Omental fat pad (tissue), 3 donors: ENCODE measurements at regions not wholly inside any gene's neighbourhood (a gene's known extent, or its start where the extent isn't known, plus 50 kb on each side); places are given as distances from the start of the nearest gene placed in this dataset.

ENCODE experiments used
- ATAC-seq: fragments of 150-250 bp; one replicate; pipeline ENCODE4 v1.9.1; 2016; ENCODE audit warnings: mild to moderate bottlenecking, moderate library complexity; ENCODE audit not compliant: low FRiP score
- DNase-seq: peaks from one replicate; pipeline ENCODE4 v3.0.0-alpha.2; 2019; ENCODE audit warnings: low spot score
- TF ChIP-seq, protein P1 (sequence below), 3 donors: fragments of 450-650 bp; IDR thresholded peaks; one replicate each; pipeline ENCODE4 v1.5.1; 2016 to 2017; ENCODE audit warnings: antibody characterized with exemption in 3 of 3, mild to moderate bottlenecking in 3 of 3, moderate library complexity in 2 of 3

DNA sequence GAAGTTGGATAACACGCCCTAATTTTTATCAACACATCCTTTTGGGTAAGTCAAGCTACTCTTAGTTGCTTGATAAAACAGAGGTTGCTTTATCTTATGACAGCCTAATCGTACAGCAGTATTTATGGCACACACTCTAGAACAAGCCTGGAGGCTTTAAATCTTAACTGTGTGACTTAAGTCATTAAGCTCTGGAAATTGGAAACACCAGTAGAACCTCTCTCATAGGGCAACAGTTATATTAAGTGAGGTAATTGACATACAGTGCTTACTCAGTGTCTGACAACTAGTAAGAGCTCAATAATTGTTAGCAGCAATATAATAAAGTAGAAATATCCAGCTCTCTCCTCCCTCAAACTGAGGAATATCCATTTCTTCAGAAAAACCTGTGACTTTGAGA lies 808.9 kb upstream of the WWC1 start:
- ATAC-seq: no peak

DNA sequence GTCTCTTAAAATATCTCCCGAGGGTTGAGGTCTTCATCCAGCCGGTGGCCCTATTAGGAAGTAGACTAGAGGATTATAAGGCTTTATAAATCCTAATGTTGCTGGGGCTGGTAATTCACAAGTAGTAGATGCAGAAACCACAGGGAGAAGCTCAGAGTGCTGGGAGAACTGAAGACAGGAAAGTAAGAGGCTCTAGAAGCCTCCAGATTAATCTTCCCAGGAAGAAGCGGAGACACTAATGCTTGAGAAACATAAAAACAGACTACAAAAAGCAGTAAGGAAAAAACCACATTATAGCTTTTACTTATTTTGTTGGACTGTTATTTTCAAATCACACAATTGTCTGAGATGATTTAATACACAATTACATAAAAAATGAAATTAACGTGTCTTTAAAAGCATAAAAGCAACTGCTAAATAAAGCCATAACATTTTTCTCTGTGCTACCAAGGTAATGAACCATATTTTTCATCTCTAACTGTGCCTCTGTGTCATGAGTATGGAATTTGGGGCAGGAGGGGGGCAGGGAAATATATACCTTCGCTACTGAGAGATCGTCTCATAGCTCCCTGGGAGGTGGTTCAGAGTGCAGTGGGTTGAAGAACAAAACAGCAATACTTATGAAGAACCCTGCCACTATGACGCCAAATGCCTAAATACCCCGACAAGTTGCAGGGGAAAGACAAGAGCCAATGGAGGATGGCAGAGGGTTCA lies 806.2 kb upstream of the WWC1 start:
- ATAC-seq (no peak), DNase-seq (no peak)
- TF ChIP-seq, protein P1, sequence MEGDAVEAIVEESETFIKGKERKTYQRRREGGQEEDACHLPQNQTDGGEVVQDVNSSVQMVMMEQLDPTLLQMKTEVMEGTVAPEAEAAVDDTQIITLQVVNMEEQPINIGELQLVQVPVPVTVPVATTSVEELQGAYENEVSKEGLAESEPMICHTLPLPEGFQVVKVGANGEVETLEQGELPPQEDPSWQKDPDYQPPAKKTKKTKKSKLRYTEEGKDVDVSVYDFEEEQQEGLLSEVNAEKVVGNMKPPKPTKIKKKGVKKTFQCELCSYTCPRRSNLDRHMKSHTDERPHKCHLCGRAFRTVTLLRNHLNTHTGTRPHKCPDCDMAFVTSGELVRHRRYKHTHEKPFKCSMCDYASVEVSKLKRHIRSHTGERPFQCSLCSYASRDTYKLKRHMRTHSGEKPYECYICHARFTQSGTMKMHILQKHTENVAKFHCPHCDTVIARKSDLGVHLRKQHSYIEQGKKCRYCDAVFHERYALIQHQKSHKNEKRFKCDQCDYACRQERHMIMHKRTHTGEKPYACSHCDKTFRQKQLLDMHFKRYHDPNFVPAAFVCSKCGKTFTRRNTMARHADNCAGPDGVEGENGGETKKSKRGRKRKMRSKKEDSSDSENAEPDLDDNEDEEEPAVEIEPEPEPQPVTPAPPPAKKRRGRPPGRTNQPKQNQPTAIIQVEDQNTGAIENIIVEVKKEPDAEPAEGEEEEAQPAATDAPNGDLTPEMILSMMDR (IDR thresholded peaks at IDR 0.05): no peak

More for the DNA sequence above, 808.9 kb upstream of the WWC1 start:
- TF ChIP-seq, protein P1 (IDR thresholded peaks at IDR 0.05): no peak
- no peak for DNase-seq

DNA sequence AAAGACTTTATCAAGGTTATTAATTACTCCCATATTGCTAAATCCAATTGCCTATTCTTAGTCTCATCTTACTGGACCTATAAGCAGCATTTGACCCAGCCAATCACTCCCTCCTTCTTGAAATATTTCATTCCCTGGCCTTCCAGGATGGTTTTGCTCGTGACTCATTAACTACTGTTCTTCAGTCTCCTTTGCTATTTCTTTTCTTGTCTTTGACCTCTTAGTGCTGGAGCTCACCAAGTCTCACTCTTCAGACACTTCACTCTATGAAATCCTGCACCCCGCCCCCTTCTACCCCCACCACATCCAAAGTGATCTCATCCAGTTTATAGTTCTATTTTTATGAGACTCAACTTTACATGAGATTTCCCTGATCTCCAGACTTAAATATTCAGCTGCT lies 803.1 kb upstream of the WWC1 start:
- TF ChIP-seq, protein P1 (IDR thresholded peaks at IDR 0.05): no peak
- ATAC-seq: no peak
- no peak for DNase-seq

DNA sequence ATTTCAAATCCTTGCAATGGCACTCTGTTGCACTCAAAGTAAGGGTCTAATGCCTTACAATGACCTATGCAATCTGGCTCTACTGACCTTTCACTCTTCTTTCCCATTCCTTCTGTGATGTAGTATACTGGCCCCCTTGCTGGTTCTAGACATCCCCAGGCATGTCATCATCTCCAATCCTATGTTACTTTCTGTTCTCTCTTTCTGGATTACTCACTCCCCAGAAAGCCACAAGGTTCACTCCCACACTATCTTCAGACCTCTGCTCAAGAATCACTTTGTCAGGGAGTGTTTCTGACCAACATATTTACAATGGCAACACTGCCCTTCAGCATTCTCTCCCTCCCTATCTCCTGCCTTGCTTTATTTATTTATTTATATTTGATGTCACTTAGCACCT lies 802.2 kb upstream of the WWC1 start:
- DNase-seq (no peak), ATAC-seq (no peak)
- TF ChIP-seq, protein P1 (IDR thresholded peaks at IDR 0.05): no peak

DNA sequence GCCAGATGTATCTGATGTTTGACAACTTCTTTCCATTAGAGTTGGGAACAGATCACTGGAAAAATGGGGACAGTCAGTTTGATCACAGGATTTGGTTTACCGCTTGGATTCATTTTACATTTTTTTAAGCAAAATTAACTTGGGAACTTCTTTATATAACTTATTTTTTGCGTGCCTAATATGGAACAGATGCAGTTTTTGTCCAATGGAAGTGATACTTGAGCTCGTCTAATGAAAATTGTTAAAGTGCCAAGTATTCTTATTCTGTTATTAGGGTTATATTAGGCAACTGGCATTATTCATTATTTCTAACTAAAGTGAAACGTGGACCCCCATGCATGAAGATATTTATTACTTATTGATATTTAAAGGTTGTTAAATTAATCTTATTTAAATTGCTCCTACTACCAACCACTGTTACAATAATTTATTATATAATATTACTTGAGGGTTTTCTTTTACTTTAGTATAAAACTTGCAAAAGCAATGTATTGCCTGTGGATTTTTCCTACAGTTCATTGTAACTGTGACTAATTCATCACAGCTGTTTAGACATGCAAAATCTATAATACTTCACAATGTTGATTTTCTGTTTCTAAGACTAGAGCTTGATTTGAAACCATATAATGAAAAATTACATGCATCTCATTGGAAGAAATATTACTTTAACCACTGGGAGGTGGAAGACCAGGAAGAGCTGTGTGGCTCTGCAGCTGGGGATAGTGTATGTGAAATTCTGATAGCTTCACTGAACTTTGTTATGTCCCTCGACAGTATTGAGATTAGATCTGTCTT lies 787.3 kb upstream of the WWC1 start:
- no peak for ATAC-seq
- TF ChIP-seq, protein P1 (IDR thresholded peaks at IDR 0.05): no peak
- DNase-seq: no peak

DNA sequence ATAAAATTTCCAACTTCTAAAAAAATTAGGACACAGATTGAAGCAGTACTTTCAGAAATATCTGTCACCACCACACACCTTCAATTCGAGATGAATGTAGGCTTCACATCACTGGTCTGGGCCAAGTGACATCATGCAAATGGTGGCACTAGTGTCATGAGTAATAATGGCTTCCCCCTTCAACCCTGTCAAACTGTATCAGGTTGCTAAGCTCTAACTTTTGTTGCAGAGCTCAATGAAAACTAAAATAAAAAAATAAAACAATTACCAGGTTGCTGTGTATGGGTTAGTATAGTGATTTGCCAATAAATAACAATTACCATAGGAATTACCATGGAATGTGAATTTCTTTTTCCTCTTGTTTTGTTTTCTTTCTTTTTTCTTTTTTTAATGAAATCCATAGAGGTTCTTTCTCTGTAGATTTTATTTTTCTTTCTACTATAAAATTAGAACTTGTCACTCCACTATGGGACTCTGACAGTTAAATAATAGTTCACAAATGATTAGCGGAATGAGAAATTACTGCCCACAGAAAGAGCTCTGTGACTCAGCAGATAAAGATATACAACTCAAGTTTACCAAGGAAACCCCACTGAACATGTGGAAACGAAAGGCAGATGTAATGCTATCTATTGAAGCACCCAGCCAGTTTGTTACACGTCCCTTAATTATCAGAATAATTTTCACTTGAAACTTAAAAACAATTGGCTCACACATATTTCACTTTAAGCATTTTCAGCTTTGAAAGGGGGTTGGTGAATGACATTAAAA lies 783.8 kb upstream of the WWC1 start:
- ATAC-seq (no peak), DNase-seq (no peak)
- TF ChIP-seq, protein P1 (IDR thresholded peaks at IDR 0.05): no peak
